LHCN-M2 (cell line): ENCODE measurements at regions not wholly inside any gene's neighbourhood (a gene's known extent, or its start where the extent isn't known, plus 50 kb on each side); places are given as distances from the start of the nearest gene placed in this dataset.
"Not testable (repeated sequence)": the region's sequence is repeated elsewhere in the genome, so short reads cannot be mapped to it uniquely, and the experiment has no call there.

Source experiments
- DNase-seq: peaks from one replicate; pipeline ENCODE4 v3.0.0-alpha.2; 2012; ENCODE audit warnings: low read depth

DNA sequence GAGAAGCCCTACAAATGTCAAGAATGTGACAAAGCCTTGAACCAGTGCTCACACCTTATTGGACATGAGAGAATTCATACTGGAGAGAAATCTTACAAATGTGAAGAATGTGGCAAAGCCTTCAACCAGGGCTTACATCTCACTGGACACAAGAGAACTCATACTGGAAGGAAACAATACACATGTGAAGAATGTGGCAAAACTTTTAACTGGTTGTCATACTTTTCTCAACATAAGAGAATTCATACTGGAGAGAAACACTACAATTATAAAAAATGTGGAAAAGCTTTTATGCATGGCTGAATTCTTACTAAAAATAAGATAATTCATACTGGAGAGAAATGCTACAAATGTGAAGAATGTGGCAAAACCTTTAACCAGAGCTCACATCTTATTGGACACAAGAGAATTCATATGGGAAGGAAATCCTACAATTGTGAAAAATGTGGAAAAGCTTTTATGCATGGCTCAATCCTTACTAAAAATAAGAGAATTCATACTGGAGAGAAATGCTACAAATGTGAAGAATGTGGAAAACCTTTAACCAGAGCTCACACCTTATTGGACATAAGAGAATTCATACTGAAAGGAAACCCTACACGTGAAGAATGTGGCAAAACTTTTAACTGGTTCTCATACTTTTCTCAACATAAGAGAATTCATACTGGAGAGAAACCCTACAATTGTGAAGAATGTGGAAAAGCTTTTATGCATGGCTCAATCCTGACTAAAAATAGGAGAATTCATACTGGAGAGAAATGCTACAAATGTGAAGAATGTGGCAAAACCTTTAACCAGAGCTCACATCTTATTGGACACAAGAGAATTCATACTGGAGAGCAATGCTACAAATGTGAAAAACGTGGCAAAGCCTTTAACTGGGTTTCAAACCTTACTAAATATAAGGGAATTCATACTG, 350.6 kb upstream of the NUPR2 start:
- DNase-seq = peak; percentile 1

DNA sequence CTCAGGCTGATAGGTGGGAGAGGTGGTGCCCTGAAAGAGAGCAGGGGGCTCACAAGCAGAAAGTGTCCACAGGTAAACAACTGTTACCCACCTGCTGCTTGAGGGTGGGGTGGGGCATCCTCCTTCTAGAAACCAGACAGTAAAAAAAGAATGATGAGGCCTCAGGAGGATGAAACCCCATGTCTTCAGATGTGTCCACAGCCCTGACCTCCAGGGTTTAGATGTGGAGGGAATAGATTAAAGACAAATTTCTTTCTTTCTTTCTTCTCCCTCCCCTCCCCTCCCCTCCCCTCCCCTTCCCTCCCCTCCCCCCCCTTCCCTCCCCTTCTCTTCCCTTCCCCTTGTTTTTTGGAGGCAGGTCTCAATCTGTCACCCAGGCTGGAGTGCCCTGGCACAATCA, 333.5 kb upstream of the NUPR2 start:
- no peak for DNase-seq

DNA sequence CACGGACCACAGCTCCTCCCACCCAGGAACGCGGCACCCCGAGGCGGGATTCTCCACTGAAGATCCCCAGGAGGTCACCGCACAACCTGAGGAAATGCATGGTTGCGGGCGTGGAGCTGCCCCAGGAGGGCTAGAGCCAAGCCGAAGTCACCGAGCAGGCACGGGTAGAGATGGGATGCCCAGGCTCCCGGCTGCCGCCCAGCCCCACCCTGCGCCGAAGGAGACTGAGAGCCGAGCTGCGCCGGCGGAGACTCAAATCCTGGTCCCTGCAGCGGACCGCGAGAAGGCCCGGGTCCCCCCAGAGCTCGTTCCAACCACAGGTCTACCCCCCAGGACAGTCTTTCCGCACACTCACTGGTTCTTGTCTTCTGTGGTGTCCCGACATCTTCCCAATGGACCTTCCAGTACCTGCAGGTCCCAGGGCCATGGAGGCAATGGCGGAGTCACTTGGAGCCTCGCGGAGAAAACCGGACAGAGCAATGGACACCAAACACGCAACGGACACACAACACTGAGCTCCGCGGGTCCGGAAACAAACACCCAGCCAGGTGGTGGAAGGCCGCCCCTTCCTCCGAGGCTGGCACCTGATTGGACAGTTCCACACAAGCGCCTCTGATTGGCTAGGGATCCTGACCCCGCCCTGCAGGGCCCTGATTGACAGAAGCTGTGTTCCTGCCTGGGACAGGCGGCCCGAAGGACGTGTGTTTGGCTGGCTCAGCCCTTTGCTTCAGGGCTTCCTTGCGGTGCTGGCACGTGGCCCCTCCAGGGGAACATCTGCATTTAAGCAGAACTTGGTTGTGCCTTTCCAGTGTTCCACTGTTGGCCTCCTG, 331.9 kb upstream of the NUPR2 start:
- no peak for DNase-seq

DNA sequence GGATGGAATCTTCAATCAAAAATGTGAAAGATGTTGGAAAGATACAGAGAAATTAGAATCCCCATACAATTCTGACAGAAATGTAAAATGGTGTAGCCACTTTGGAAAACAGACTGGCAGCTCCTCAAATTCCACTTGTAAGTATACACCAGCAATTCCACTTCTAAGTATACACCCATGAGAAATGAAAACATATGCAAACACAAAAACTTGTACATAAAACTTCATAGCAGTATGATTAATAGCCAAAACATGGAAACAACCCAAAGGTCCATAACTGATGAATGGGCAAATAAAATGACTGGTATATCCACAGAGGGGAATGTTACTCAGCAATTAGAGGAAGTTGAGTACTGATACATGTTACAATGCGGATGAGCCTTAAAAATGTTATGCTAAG, 304.3 kb upstream of the NUPR2 start:
- not testable (repeated sequence) for DNase-seq

DNA sequence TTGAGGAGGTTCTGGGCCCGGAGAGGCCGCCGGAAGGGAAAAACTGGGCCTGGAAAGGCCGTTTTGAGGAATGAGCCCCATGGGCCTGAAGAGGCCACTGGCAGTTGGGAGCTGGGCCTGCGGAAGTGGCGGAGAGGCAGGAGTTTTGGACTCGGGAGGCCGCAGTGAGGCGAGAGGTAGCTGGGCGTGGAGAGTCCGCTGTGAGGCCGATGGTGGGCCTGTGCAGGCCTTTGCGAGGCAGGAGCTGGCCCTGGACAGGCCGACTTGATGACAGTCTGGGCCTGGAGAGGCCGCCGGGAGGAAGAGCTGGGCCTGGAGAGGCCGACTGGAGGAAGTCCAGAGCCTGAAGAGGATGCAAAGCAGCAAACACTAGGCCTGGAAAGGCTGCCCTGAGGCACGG, 259.0 kb upstream of the NUPR2 start:
- no peak for DNase-seq

- not testable (repeated sequence) for DNase-seq
Observed at GRCh38 chr7:56374666-56375065, 258.4 kb upstream of the NUPR2 start.

GRCh38 chr7:56373314-56373713, 257.1 kb upstream of the NUPR2 start:
- DNase-seq = not testable (repeated sequence)

GRCh38 chr7:56371792-56372191, 255.6 kb upstream of the NUPR2 start:
- not testable (repeated sequence) for DNase-seq

GRCh38 chr7:56370208-56370872, 254.1 kb upstream of the NUPR2 start:
- DNase-seq = not testable (repeated sequence)

GRCh38 chr7:56367914-56368313, 251.7 kb upstream of the NUPR2 start:
- not testable (repeated sequence) for DNase-seq

DNA sequence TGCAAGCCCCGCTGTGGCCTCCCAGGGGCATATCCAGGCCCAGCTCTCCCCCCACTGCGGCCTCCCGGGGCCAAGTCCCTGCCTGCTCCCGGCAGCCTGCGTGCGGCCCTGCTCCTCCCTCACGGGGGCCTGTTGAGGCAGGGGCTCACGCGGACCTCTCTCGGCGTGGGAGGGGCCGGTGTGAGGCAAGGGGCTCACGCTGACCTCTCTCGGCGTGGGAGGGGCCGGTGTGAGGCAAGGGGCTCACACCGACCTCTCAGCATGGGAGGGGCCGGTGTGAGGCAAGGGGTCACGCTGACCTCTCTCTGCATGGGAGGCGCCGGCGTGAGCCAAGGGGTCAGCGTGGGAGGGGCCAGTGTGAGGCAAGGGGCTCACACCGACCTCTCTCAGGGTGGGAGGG, 251.2 kb upstream of the NUPR2 start:
- DNase-seq = not testable (repeated sequence)

GRCh38 chr7:56366701-56367100, 250.5 kb upstream of the NUPR2 start:
- DNase-seq = not testable (repeated sequence)

DNA sequence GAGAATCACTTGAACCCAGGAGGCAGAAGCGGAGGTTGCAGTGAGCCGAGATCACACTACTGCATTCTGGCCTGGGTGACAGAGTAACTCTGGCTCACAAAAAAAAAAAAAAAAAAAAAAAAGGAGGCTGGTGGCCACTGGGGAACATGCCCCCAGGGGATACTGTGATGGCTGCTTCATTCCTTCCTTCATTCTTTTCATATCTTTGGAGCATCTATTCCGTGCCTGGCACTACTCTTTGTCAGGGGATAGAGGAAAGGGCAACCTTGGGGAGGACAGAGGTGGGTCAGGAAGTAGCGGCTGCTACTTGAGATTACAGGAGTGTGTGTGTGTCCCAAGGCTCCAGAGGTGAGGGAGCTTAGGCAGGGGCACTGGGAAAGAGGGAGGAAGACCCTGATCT, 236.4 kb upstream of the NUPR2 start:
- not testable (repeated sequence) for DNase-seq

GRCh38 chr7:56351181-56351580, 235.0 kb upstream of the NUPR2 start:
- not testable (repeated sequence) for DNase-seq

- DNase-seq = not testable (repeated sequence)
Observed at GRCh38 chr7:56348311-56348710, 232.1 kb upstream of the NUPR2 start.

DNA sequence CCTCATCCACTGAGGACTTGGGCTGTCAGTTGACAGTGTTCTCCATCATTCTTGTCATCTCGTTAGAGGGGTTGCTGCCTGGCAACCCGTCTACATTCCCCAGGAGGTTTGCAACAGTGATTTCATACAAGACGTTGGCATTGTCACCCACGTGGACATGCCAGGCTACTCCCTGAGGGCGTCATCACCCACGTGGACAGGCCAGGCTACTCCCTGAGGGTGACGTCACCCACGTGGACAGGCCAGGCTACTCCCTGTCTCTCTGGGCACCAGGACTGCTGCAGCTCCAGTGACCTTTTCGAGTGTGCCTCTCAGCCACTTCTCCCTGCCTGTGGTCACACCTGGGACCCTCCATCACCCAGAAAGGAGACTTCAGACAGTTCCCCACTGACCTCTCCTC, 212.1 kb upstream of the NUPR2 start:
- not testable (repeated sequence) for DNase-seq

DNA sequence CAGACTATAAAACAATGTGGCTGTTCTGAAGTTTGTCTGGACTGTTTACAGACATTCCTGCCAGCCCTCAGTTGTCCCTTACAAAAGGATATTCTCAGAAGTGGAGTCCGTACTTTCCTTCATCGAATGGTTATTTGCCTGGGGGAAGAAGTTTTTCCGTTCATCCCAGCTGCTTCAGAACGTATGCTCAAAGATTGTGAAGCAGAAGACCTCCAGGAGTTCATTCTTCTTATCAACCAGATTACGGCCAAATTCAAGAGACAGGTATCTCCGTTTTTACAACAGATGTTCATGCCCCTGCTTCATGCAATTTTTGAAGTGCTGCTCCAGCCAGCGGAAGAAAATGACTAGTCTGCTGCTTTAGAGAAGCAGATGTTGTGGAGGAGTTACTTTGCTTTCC, 174.3 kb upstream of the NUPR2 start:
- no peak for DNase-seq

DNA sequence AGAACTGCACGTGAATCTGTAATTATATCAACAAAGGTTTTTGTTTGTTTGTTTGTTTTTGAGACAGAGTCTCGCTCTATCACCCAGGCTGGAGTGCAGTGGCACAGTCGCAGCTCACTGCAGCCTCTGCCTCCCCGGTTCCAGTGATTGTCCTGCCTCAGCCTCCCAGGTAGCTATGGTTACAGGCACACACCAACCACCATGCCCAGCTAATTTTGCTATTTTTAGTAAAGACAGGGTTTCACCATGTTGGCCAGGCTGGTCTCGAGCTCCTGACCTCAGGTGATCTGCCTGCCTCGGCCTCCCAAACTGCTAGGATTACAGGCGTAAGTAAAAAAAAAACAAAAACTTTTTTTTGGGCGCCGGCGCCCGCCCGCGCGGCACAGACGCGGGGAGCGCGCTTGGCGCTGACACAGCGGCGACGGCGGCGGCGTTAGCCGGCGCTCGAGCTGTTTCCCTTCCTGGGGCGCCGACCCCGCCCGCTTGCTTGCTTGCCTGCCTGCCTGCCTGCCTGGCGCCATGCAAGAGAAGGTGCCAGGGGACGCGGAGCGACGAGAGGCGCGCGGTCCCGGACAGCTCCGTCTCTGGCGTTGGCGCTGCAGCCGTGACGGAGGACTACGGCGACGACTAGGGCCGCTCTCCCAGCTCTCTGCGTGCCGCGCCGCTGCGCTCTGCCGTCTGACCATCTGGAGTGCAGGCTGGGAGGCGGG, 171.4 kb upstream of the NUPR2 start:
- no peak for DNase-seq

- no peak for DNase-seq
Observed at GRCh38 chr7:56256108-56256507, 139.9 kb upstream of the NUPR2 start.

DNA sequence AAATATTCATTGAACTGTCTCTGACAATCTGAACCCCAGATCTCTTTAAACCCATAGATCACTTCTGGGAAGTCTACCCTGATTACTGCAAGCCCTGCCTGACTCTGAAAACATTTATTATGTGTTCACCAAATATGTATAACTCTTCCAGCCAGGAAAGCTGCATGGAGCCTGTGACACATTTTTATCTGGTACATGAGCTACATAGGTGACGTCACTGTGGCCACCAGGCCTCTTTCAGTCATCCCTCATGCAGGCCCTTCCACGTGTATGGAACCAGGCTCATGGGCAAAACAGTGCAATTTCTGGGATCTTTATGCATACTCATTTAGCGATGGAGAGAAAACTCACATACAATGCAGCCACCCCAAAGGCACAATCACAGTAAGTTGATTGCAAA, 133.9 kb upstream of the NUPR2 start:
- no peak for DNase-seq

GRCh38 chr7:56229631-56230030, 113.4 kb upstream of the NUPR2 start:
- no peak for DNase-seq
